ENCODE measurements at regions not wholly inside any gene's neighbourhood (a gene's known extent, or its start where the extent isn't known, plus 50 kb on each side); places are given as distances from the start of the nearest gene placed in this dataset.

- Histone ChIP-seq H3K4me3 (no peak overlapping the region), H3K27ac (no peak overlapping the region)
- no peak for TF ChIP-seq CTCF (IDR thresholded peaks at IDR 0.05)
- DNase-seq (ENCODE audit: low spot score) = no peak
These were observed 507.4 kb upstream of the TBX3 start for GRCh38 chr12:115191342-115191741.

GRCh38 chr12:115190010-115190770 lies 506.2 kb upstream of the TBX3 start:
- TF ChIP-seq CTCF (IDR thresholded peaks at IDR 0.05) = no peak
- H3K4me3 ChIP-seq = no peak overlapping the region
- no peak for DNase-seq (ENCODE audit: low spot score)
- H3K27ac ChIP-seq = no peak overlapping the region

GRCh38 chr12:115185506-115185905 lies 501.5 kb upstream of the TBX3 start:
- DNase-seq (ENCODE audit: low spot score) = no peak
- H3K4me3 ChIP-seq = no peak overlapping the region
- H3K27ac ChIP-seq = no peak overlapping the region
- TF ChIP-seq CTCF (IDR thresholded peaks at IDR 0.05) = no peak

DNA sequence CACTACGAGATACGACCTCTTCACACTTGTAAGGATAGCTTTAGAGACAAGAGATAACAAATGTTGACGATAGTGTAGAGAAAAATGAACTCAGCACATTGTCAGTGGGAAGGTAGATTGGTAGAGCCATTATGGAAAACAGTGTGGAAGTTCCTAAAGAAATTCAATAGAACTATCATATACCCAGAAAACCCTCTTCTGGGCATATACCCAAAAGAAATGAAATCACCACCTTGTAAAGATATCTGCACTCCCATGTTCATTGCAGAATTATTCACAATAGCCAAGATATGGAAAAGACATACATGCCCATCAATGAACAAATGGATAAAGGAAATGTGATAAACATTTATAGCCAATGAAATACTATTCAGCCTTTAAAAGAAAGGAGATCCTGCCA lies 499.8 kb upstream of the TBX3 start:
- Histone ChIP-seq H3K4me3 (no peak overlapping the region), H3K27ac (no peak overlapping the region)
- no peak for TF ChIP-seq CTCF (IDR thresholded peaks at IDR 0.05)
- DNase-seq (ENCODE audit: low spot score) = no peak

DNA sequence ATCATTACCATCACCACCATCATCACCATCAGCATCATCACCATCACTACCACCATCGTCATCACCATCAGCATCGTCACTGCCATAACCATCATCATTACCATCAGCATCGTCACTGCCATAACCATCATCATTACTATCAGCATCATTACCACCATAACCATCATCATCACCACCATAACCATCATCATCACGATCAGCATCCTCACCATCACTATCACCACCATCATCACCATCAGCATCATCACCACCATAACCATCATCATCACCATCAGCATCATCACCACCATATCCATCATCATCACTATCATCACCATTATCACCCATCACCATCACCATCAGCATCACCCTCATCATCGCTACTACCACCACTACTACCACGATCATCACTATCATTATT lies 493.9 kb upstream of the TBX3 start:
- TF ChIP-seq CTCF (IDR thresholded peaks at IDR 0.05) = no peak
- H3K4me3 ChIP-seq = no peak overlapping the region
- DNase-seq (ENCODE audit: low spot score) = no peak
- no peak overlapping the region for H3K27ac ChIP-seq

DNA sequence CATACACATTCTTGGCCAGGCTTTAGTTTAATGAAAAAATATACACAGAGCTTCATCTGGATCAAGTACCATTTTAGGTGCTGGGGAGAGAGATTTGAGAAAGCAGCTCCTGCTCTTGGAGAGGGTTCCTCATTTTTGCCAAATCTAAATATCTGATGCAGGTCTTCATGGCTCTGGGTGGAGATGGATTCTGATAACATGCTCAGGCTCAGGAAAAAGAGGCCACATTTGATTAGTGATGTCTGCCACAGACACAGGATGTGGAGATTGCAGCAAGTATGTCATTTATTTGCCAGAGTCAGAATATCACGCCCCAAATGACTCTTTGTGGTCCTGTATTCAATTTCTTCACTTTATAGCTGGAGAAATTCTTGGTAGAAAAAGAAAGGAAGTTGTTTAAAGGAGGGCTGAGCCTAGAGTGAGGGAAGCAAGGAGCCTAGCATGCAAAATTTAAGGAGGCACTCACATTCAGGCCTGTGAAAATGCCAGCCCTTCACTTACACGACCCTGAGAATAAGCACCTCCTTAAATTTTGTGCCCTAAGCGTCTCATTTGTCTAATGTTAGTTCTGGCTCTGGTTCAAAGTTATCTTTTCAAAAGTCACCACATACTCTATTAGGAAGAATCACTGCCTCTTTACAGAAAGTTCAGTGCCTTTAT lies 492.9 kb upstream of the TBX3 start:
- no peak for TF ChIP-seq CTCF (IDR thresholded peaks at IDR 0.05)
- DNase-seq (ENCODE audit: low spot score) = no peak
- no peak overlapping the region for H3K27ac ChIP-seq
- H3K4me3 ChIP-seq = no peak overlapping the region

- no peak for TF ChIP-seq CTCF (IDR thresholded peaks at IDR 0.05)
- Histone ChIP-seq H3K27ac (no peak overlapping the region), H3K4me3 (no peak overlapping the region)
- no peak for DNase-seq (ENCODE audit: low spot score)
These were observed 490.9 kb upstream of the TBX3 start for GRCh38 chr12:115174920-115175319.

Data from coronary artery (tissue), 2 donors.